Small intestine (tissue), 7 donors: ENCODE measurements at regions not wholly inside any gene's neighbourhood (a gene's known extent, or its start where the extent isn't known, plus 50 kb on each side); places are given as distances from the start of the nearest gene placed in this dataset.

Experiments
- DNase-seq, 2 donors: peaks; one replicate each; pipeline versions ENCODE4 v3.0.0 to v3.0.0-alpha.2; 2013
- FAIRE-seq: peaks from 2 replicates; lab custom pipeline; 2012; peaks lifted over from hg19 to GRCh38; lab: Jason Lieb, UNC
- H3K27ac ChIP-seq, 3 donors: one replicate each; pipeline ENCODE4 v1.5.1; 2013; ENCODE audit warnings: low read length in 2 of 3, mild to moderate bottlenecking in 2 of 3, control low read depth in 1 of 3, inconsistent platforms in 1 of 3, low read depth in 1 of 3, moderate library complexity in 1 of 3
- H3K27me3 ChIP-seq, 3 donors: one replicate each; pipeline ENCODE4 v1.6.1; 2013; ENCODE audit warnings: low read length in 3 of 3, inconsistent platforms in 1 of 3; ENCODE audit not compliant: control insufficient read depth in 3 of 3, insufficient read depth in 3 of 3
- H3K36me3 ChIP-seq, 3 donors: one replicate each; pipeline ENCODE4 v1.6.1; 2013; ENCODE audit warnings: low read length in 3 of 3, inconsistent platforms in 1 of 3, low read depth in 1 of 3, mild to moderate bottlenecking in 1 of 3, moderate library complexity in 1 of 3; ENCODE audit not compliant: control insufficient read depth in 3 of 3, insufficient read depth in 2 of 3
- H3K4me1 ChIP-seq, 3 donors: one replicate each; pipeline ENCODE4 v1.6.1; 2013; ENCODE audit warnings: low read length in 2 of 3, inconsistent platforms in 1 of 3, low read depth in 1 of 3, mild to moderate bottlenecking in 1 of 3, moderate library complexity in 1 of 3; ENCODE audit not compliant: control insufficient read depth in 3 of 3, insufficient read depth in 2 of 3
- H3K4me3 ChIP-seq, 3 donors: one replicate each; pipeline ENCODE4 v1.5.1; 2013; ENCODE audit warnings: low read length in 3 of 3, control low read depth in 1 of 3, inconsistent platforms in 1 of 3, low read depth in 1 of 3, mild to moderate bottlenecking in 1 of 3, moderate library complexity in 1 of 3
- H3K9me3 ChIP-seq, 2 donors: one replicate each; pipeline ENCODE4 v1.6.1; 2013; ENCODE audit warnings: low read depth in 1 of 2, low read length in 1 of 2; ENCODE audit not compliant: control insufficient read depth in 2 of 2, insufficient read depth in 1 of 2
- WGBS, 3 donors: extraction: QIAGEN DNeasy Blood & Tissue Kit; methylation state at CpG; one replicate each; pipeline ENCODE4 v1.1.7; 2013; 5-methylcytosine and 5-hydroxymethylcytosine counted together
- donor health status: healthy with polysubstance abuse.
- donor health status: control.
- donor health status: control.
- donor health status: Bipolar disorder and iron deficiency.
- donor health status: healthy.

GRCh38 chr7:89760690-89761089 is 393.6 kb upstream of the STEAP1 start:
- DNase-seq, result no peak
- WGBS, 3 donors, result 87 to 88% (median 87%) methylated on average over 3 of the region's 3 CpGs
- H3K4me1 ChIP-seq, result no peaks in the 10 kb centered on the region
- H3K9me3 ChIP-seq, result no peaks in the 10 kb centered on the region
- H3K27ac ChIP-seq, result no peak overlapping the region
- H3K36me3 ChIP-seq, result no peaks in the 10 kb centered on the region
- H3K27me3 ChIP-seq, result no peaks in the 10 kb centered on the region
- FAIRE-seq, result no peak
- no peak overlapping the region for H3K4me3 ChIP-seq

GRCh38 chr7:89761173-89761572 is 393.1 kb upstream of the STEAP1 start:
- Histone ChIP-seq H3K9me3 (no peaks in the 10 kb centered on the region), H3K27me3 (no peaks in the 10 kb centered on the region), H3K36me3 (no peaks in the 10 kb centered on the region), H3K4me1 (no peaks in the 10 kb centered on the region), H3K27ac (no peak overlapping the region), H3K4me3 (no peak overlapping the region)
- DNase-seq (no peak), FAIRE-seq (no peak)
- WGBS, 3 donors, result 79 to 90% (median 87%) methylated on average over 1 of the region's 1 CpG

- WGBS, 3 donors, result 51 to 76% (median 64%) methylated on average over 4 of the region's 4 CpGs
- Histone ChIP-seq H3K27me3 (no peaks in the 10 kb centered on the region), H3K4me3 (no peak overlapping the region), H3K36me3 (no peaks in the 10 kb centered on the region), H3K27ac (no peak overlapping the region), H3K4me1 (no peaks in the 10 kb centered on the region), H3K9me3 (no peaks in the 10 kb centered on the region)
- no peak for FAIRE-seq
- DNase-seq, result no peak
These were observed 384.1 kb upstream of the STEAP1 start for GRCh38 chr7:89770161-89770560.

GRCh38 chr7:89771003-89771636 is 383.1 kb upstream of the STEAP1 start:
- Histone ChIP-seq H3K36me3 (no peaks in the 10 kb centered on the region), H3K4me1 (no peaks in the 10 kb centered on the region), H3K9me3 (no peaks in the 10 kb centered on the region), H3K27me3 (no peaks in the 10 kb centered on the region), H3K4me3 (no peak overlapping the region), H3K27ac (no peak overlapping the region)
- 61 to 71% (median 69%) methylated on average over 3 of the region's 3 CpGs for WGBS, 3 donors
- no peak for FAIRE-seq
- no peak for DNase-seq

GRCh38 chr7:89772276-89772675 is 382.0 kb upstream of the STEAP1 start:
- WGBS, 3 donors, result 11 to 19% (median 13%) methylated on average over 1 of the region's 1 CpG
- peak; percentile 30 for FAIRE-seq
- DNase-seq, result peak in 1 of 2 donors; percentile 6
- H3K4me1 ChIP-seq, result no peaks in the 10 kb centered on the region
- no peaks in the 10 kb centered on the region for H3K27me3 ChIP-seq
- no peaks in the 10 kb centered on the region for H3K9me3 ChIP-seq
- no peaks in the 10 kb centered on the region for H3K36me3 ChIP-seq
- no peak overlapping the region for H3K4me3 ChIP-seq
- H3K27ac ChIP-seq, result no peak overlapping the region

- FAIRE-seq (no peak), DNase-seq (no peak)
- WGBS, 3 donors, result 74 to 86% (median 82%) methylated on average over 2 of the region's 2 CpGs
- H3K4me3 ChIP-seq, result no peak overlapping the region
- no peak overlapping the region for H3K27ac ChIP-seq
- H3K9me3 ChIP-seq, result no peaks in the 10 kb centered on the region
- H3K36me3 ChIP-seq, result no peaks in the 10 kb centered on the region
- H3K4me1 ChIP-seq, result no peaks in the 10 kb centered on the region
- no peaks in the 10 kb centered on the region for H3K27me3 ChIP-seq
These were observed 380.7 kb upstream of the STEAP1 start for GRCh38 chr7:89773611-89774010.

- no peaks in the 10 kb centered on the region for H3K36me3 ChIP-seq
- DNase-seq, result peak in 1 of 2 donors; percentile 7
- H3K27ac ChIP-seq, result no peak overlapping the region
- H3K4me1 ChIP-seq, result no peaks in the 10 kb centered on the region
- no peak for FAIRE-seq
- no peaks in the 10 kb centered on the region for H3K27me3 ChIP-seq
- H3K4me3 ChIP-seq, result no peak overlapping the region
- H3K9me3 ChIP-seq, result peaks cover 0 to 5% of the 10 kb centered on the region in 2 donors
These were observed 378.8 kb upstream of the STEAP1 start for GRCh38 chr7:89775459-89775858.

GRCh38 chr7:89776980-89777379 is 377.3 kb upstream of the STEAP1 start:
- 94 to 97% (median 96%) methylated on average over 2 of the region's 2 CpGs for WGBS, 3 donors
- Histone ChIP-seq H3K27ac (no peak overlapping the region), H3K27me3 (no peaks in the 10 kb centered on the region), H3K9me3 (peaks cover 0 to 5% of the 10 kb centered on the region in 2 donors), H3K4me1 (no peaks in the 10 kb centered on the region), H3K4me3 (no peak overlapping the region), H3K36me3 (no peaks in the 10 kb centered on the region)
- FAIRE-seq (no peak), DNase-seq (no peak)

- peaks cover 0 to 5% of the 10 kb centered on the region in 2 donors for H3K9me3 ChIP-seq
- no peak for FAIRE-seq
- no peak overlapping the region for H3K27ac ChIP-seq
- no peak for DNase-seq
- no peaks in the 10 kb centered on the region for H3K27me3 ChIP-seq
- H3K36me3 ChIP-seq, result no peaks in the 10 kb centered on the region
- H3K4me3 ChIP-seq, result no peak overlapping the region
- no peaks in the 10 kb centered on the region for H3K4me1 ChIP-seq
These were observed 376.8 kb upstream of the STEAP1 start for GRCh38 chr7:89777499-89777898.
